GM12874 (cell line): ENCODE measurements at regions not wholly inside any gene's neighbourhood (a gene's known extent, or its start where the extent isn't known, plus 50 kb on each side); places are given as distances from the start of the nearest gene placed in this dataset.

Experiments
- TF ChIP-seq, protein P1 (sequence below): IDR thresholded peaks from 2 replicates; pipeline ENCODE4 v1.5.1; 2011; ENCODE audit warnings: low read depth, mild to moderate bottlenecking, control low read depth, low read length, moderate library complexity; ENCODE audit not compliant: insufficient read depth

DNA sequence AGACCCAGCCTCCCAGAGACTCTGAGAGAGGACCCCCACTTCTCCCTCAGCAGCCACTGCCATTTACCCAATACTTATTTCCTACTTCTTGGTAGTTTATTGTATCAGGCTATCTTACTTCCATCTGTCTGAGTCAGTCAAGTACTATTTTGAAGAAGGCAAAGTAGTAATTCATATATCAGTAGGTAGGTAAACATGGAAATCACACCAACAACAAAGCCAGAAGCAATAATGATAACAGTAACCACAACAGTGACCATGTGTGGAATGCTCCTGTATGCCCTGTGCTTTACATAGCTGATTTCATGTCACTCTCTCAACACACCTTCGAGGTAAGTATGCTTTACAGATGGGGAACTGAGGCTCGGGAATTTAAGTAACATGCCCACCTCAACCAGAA, 173.0 kb downstream of the BCL11A start:
- TF ChIP-seq, protein P1, sequence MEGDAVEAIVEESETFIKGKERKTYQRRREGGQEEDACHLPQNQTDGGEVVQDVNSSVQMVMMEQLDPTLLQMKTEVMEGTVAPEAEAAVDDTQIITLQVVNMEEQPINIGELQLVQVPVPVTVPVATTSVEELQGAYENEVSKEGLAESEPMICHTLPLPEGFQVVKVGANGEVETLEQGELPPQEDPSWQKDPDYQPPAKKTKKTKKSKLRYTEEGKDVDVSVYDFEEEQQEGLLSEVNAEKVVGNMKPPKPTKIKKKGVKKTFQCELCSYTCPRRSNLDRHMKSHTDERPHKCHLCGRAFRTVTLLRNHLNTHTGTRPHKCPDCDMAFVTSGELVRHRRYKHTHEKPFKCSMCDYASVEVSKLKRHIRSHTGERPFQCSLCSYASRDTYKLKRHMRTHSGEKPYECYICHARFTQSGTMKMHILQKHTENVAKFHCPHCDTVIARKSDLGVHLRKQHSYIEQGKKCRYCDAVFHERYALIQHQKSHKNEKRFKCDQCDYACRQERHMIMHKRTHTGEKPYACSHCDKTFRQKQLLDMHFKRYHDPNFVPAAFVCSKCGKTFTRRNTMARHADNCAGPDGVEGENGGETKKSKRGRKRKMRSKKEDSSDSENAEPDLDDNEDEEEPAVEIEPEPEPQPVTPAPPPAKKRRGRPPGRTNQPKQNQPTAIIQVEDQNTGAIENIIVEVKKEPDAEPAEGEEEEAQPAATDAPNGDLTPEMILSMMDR, result no peak

DNA sequence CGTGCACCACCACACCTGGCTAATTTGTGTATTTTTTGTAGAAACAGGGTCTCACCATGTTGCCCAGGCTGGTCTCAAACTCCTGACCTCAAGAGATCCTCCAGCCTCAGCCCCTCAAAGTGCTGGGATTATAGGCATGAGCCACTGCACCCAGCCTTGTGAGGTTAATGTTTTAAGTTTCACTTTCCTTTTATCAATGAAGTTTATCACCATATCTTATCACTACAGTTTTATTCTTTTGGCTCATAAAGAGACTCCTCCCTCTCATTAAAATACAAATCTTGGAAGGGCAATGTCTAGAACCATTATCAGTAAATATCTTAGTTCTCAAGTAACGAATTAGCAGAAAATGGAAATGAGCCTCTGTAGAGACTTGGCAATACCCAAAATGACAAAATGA, 173.8 kb downstream of the BCL11A start:
- TF ChIP-seq, protein P1, result no peak

DNA sequence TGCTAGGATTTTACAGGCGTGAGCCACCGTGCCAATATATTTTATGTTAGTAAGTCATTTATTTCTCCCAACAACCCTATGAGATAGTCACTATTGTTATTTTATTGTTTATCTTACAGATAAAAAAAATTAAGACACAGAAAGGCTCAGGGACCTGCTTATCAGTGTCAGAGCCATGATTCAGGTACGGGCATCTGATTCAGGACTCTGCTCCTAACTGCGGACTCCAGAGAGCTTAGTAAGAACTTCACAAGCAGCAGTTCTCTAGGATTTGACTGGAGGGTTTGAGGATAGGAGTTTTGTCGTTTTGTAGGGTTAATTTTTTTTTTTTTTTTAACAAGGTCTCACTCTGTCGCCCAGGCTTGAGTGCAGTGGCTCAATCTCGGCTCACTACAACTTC, 174.2 kb downstream of the BCL11A start:
- TF ChIP-seq, protein P1, result no peak

DNA sequence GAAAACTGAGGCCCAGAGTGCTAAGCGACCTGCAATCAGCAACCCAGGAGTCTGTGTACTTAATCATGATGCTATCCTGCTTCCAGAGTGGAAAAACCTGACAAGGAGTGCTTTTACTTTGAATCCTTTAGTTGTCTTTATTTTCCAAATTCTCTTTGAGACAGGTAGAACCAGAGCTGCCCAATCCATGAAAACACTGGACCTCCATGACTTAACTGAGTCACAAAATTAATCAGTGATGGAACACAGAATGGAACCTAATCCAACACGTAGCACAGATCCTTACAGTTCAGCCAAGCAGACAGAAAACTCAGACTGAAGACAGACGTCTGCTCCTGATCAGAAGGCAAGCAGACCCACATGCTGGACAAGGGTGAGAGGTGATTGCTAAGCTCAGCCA, 175.6 kb downstream of the BCL11A start:
- TF ChIP-seq, protein P1, result no peak

DNA sequence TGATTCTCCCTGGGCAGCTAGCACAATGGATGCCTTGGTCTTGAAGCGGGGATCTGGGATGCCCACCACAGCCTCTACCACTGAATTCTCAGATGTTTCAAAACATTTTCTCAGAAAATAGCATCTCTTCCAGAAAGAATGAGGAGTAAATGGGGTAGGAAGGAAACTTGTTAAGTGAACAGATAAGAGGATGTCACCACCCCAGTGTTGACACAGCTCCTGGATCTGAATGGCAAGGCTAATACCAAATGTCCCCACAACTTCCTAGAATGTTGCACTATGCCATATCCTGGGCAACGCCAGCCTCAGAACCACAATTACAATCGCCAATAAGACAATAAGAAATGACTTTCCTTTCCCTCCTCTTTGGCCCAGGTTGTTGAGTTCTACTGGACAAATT, 177.2 kb downstream of the BCL11A start:
- TF ChIP-seq, protein P1, result no peak

DNA sequence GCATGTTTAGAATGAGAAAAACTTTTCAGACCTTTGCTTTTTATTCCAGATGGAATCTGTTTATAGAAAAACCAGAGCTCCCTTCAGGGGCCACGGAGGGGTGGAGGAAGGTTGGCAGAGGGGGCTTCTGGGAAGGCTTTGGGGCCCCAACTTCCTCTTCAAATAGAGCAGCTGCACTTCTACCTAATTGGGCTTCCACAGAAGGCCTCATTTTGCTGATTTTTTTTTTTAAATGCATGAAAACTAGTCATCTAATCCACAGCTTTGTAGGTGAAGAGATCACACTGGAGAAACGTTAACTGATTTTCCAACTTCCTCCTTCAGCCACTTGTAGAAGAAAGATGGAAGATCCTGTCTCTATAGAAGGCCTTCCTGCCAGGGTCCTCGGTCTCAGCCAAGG, 181.8 kb downstream of the BCL11A start:
- TF ChIP-seq, protein P1, result no peak

DNA sequence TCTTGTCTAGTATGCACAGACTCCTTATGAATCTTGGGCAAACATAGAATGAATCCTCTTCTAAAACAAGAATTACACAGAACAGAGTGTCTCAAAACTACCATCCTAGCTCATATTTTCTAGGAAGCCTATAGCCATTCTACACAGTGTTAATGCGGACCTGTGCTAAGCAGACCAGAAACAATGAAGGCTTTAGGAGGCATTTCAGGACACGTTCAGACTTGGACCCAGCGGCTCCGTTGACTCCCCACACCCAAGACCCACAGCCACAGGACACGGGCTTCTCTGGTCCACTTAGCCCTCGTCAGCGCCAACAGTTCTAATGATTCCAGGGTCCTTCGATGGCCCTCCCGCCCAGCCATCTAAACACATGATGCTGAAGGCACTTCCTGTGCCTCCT, 182.2 kb downstream of the BCL11A start:
- TF ChIP-seq, protein P1, result no peak

DNA sequence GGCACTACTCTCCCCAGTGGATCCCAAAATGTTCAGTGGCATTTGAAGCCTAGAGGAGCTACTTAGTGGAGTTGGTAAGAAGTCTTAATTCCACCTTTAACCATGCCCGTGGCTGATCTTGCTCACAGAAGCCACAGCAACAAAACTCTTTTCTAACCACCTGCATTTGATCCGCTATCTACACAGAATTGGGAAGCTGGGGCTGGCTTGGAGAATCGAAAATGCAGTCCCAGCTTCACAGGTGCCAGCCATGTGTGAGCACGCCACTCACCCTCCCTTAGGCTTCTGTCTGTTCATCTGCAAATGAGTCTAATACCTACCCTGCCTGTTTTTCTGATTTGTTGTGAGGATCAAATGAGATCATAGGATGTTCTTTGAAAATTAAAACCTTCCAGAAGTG, 182.6 kb downstream of the BCL11A start:
- TF ChIP-seq, protein P1, result no peak
